ENCODE measurements at regions not wholly inside any gene's neighbourhood (a gene's known extent, or its start where the extent isn't known, plus 50 kb on each side); places are given as distances from the start of the nearest gene placed in this dataset.

- no peaks in the 10 kb centered on the region for H3K27me3 ChIP-seq (ENCODE audit: control insufficient read depth, insufficient read depth, low read length)
- peaks cover 68% of the 10 kb centered on the region for H3K4me1 ChIP-seq
- no peak overlapping the region for H3K4me3 ChIP-seq (ENCODE audit: low read depth, low read length)
- TF ChIP-seq CTCF (IDR thresholded peaks at IDR 0.05), result no peak
- no peaks in the 10 kb centered on the region for H3K9me3 ChIP-seq (ENCODE audit: control insufficient read depth, low read length)
- H3K36me3 ChIP-seq (ENCODE audit: control insufficient read depth, insufficient read depth, low read length), result no peaks in the 10 kb centered on the region
- no peak overlapping the region for H2AFZ ChIP-seq
- peak overlapping the region; percentile 99 for H3K27ac ChIP-seq
- no peak overlapping the region for H3K9ac ChIP-seq
- no peak overlapping the region for H3K4me2 ChIP-seq (ENCODE audit: low read length)
- peaks cover 32% of the 10 kb centered on the region for H3K79me2 ChIP-seq
These were observed 269.8 kb downstream of the TNS1 start for GRCh38 chr2:217732992-217733391.

DNA sequence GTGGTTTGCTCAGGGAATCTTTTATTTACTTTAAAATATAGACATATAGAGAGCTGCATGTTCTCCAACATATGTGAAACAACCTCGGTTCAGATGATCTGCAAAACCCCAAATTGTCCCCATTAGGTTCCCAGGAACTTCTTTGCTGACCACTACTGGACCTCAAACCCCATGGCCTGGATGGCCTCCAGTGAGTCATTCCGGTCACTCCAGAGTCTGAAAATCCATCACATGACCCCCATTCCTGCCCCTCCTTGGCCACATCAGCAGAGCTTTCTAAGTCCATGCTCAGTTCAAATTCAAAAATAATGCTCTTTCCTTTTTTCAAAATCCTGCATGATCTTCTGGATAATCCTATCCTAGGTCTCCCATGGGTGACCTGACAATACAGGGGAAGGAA, 271.0 kb downstream of the TNS1 start:
- H3K4me1 ChIP-seq, result peaks cover 62% of the 10 kb centered on the region
- H3K9me3 ChIP-seq (ENCODE audit: control insufficient read depth, low read length), result no peaks in the 10 kb centered on the region
- H3K79me2 ChIP-seq, result peaks cover 39% of the 10 kb centered on the region
- H3K27ac ChIP-seq, result no peak overlapping the region
- H3K4me3 ChIP-seq (ENCODE audit: low read depth, low read length), result no peak overlapping the region
- H3K4me2 ChIP-seq (ENCODE audit: low read length), result no peak overlapping the region
- no peak overlapping the region for H3K9ac ChIP-seq
- no peak overlapping the region for H2AFZ ChIP-seq
- no peaks in the 10 kb centered on the region for H3K36me3 ChIP-seq (ENCODE audit: control insufficient read depth, insufficient read depth, low read length)
- no peak for TF ChIP-seq CTCF (IDR thresholded peaks at IDR 0.05)
- no peaks in the 10 kb centered on the region for H3K27me3 ChIP-seq (ENCODE audit: control insufficient read depth, insufficient read depth, low read length)

- Histone ChIP-seq H3K27ac (peak overlapping the region; percentile 58), H3K27me3 (ENCODE audit: control insufficient read depth, insufficient read depth, low read length) (no peaks in the 10 kb centered on the region), H2AFZ (peak overlapping the region; percentile 51), H3K9me3 (ENCODE audit: control insufficient read depth, low read length) (no peaks in the 10 kb centered on the region), H3K4me3 (ENCODE audit: low read depth, low read length) (no peak overlapping the region), H3K4me2 (ENCODE audit: low read length) (no peak overlapping the region), H3K79me2 (peaks cover 46% of the 10 kb centered on the region), H3K36me3 (ENCODE audit: control insufficient read depth, insufficient read depth, low read length) (no peaks in the 10 kb centered on the region), H3K4me1 (peaks cover 45% of the 10 kb centered on the region), H3K9ac (no peak overlapping the region)
- TF ChIP-seq CTCF (IDR thresholded peaks at IDR 0.05), result no peak
These were observed 273.3 kb downstream of the TNS1 start for GRCh38 chr2:217729421-217730053.

- H3K79me2 ChIP-seq, result peaks cover 36% of the 10 kb centered on the region
- H2AFZ ChIP-seq, result no peak overlapping the region
- no peaks in the 10 kb centered on the region for H3K27me3 ChIP-seq (ENCODE audit: control insufficient read depth, insufficient read depth, low read length)
- no peak overlapping the region for H3K4me2 ChIP-seq (ENCODE audit: low read length)
- H3K27ac ChIP-seq, result no peak overlapping the region
- no peaks in the 10 kb centered on the region for H3K9me3 ChIP-seq (ENCODE audit: control insufficient read depth, low read length)
- no peak overlapping the region for H3K9ac ChIP-seq
- H3K4me1 ChIP-seq, result peaks cover 28% of the 10 kb centered on the region
- no peak for TF ChIP-seq CTCF (IDR thresholded peaks at IDR 0.05)
- no peak overlapping the region for H3K4me3 ChIP-seq (ENCODE audit: low read depth, low read length)
- H3K36me3 ChIP-seq (ENCODE audit: control insufficient read depth, insufficient read depth, low read length), result no peaks in the 10 kb centered on the region
These were observed 275.0 kb downstream of the TNS1 start for GRCh38 chr2:217727801-217728200.

DNA sequence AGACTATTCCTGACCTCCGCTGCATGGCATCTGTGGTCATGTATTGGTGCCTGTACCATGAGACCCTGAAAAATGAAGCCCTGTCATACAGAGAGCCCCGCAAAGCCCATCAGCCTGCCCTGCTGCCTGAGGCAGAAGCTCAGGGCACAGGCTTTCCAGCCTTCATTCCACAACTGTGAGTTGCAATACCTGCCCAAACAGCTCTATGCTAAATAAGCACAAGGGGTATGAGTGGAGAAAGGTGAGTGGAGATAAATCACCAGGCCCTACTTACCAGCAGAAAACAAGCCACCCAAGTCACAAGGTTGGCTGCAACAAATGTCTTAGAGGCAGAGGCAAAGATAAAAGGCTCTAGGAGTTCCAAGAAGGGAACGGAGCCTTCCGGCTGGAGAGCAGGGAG, 277.4 kb downstream of the TNS1 start:
- H3K36me3 ChIP-seq (ENCODE audit: control insufficient read depth, insufficient read depth, low read length), result no peaks in the 10 kb centered on the region
- H3K79me2 ChIP-seq, result peaks cover 22% of the 10 kb centered on the region
- TF ChIP-seq CTCF (IDR thresholded peaks at IDR 0.05), result no peak

More for the DNA sequence above, 277.4 kb downstream of the TNS1 start:
- Histone ChIP-seq H3K4me1 (peaks cover 22% of the 10 kb centered on the region), H3K27me3 (ENCODE audit: control insufficient read depth, insufficient read depth, low read length) (no peaks in the 10 kb centered on the region), H3K9me3 (ENCODE audit: control insufficient read depth, low read length) (no peaks in the 10 kb centered on the region), H2AFZ (no peak overlapping the region), H3K27ac (no peak overlapping the region), H3K4me3 (ENCODE audit: low read depth, low read length) (no peak overlapping the region), H3K4me2 (ENCODE audit: low read length) (no peak overlapping the region), H3K9ac (no peak overlapping the region)
